Fibroblast of skin of right quadriceps (primary cell): ENCODE measurements at regions not wholly inside any gene's neighbourhood (a gene's known extent, or its start where the extent isn't known, plus 50 kb on each side); places are given as distances from the start of the nearest gene placed in this dataset.
"Not testable (repeated sequence)": the region's sequence is repeated elsewhere in the genome, so short reads cannot be mapped to it uniquely, and the experiment has no call there.

ENCODE experiments used
- DNase-seq: peaks from one replicate; pipeline ENCODE4 v3.0.0-alpha.2; 2013

- DNase-seq = no peak
Measured at GRCh38 chr14:83021323-83021722, 1487.7 kb upstream of the SEL1L start.

GRCh38 chr14:83023369-83023768 lies 1489.7 kb upstream of the SEL1L start:
- DNase-seq = no peak

- no peak for DNase-seq
Measured at GRCh38 chr14:83041224-83041623, 1507.6 kb upstream of the SEL1L start.

GRCh38 chr14:83042858-83043257 lies 1509.2 kb upstream of the SEL1L start:
- DNase-seq = no peak

DNA sequence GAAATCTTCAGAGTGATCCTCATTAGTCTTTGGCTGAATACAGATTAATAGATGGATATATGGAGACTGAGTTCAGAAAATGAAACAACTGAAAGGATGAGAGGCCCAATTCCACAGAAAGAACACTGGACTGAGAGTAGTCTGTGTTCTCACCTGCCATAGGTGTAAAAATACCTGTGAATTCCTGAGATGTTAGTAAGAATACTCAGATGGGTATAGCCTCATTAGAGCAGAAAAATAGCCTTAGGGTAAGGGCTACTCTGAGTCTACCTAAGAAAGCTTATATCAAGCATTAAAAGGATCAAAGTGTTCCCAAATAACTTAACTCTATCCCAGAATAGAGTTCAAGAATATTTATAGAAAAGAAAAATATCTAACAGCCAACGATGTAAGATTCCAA lies 1510.3 kb upstream of the SEL1L start:
- no peak for DNase-seq

DNA sequence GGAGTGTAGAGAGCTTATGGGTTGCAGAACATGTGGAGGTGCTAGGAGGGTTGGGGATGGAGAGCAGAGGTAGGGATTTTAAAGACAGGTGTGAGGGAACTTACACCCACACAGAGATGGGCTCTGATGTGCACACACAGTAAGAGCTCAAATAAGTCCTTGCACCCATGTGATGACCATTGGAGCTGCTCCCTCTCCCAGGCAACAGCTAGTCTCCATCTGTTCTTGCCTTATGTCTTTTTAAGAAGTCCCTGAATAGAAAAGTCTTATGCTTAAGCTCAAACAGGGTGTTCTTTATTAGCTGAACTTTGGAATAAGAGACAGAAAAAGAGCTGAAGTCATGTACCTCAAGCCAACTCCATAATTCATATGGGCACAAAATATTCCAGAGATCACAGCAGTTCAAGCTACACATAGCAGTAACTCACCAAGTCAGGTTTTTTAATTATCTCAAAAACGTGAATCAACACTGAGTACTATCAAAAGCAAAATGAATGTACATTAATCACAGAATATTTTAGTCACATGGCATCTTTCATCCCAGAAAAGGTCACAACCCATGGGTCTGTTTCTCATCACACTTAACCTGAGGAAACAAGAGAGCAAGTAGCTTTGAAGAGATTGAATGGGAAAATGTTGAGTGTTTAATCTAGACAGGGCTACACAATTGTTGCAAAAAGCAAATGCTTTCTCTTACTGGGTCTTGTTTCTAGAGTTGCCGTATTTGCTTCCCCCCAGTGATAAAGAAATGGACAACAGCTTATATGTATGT lies 1513.6 kb upstream of the SEL1L start:
- no peak for DNase-seq

GRCh38 chr14:83053022-83053710 lies 1519.5 kb upstream of the SEL1L start:
- no peak for DNase-seq

- DNase-seq = no peak
Measured at GRCh38 chr14:83058068-83058467, 1524.4 kb upstream of the SEL1L start.

DNA sequence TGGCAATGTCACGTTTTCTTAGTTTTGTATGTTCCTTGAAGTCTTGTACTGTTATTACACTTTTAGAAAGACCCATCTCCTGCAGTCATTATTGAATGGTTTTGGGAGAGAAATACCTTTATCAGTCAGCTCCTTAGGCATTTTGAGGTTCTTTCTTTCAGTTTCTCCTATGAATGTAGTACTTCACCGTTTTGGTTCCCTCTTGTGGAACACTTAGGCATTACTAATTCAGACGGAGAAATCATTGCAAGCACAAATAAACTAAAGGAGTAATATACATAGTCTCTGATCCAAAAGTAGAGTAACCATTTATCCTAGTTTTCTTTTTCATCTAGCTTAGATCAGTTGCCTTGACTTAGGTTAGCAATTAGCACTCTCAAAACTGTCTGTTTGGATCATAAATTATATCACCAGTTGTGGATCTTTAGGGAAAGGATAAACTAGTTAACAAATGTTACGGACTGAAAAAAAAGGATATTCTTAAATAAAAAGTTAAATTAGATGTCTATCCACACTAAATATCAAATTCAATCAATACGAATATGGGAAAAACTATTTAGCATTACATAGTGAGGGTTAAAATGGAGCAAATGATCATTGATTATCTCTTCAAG lies 1538.3 kb upstream of the SEL1L start:
- DNase-seq = peak; percentile 27

DNA sequence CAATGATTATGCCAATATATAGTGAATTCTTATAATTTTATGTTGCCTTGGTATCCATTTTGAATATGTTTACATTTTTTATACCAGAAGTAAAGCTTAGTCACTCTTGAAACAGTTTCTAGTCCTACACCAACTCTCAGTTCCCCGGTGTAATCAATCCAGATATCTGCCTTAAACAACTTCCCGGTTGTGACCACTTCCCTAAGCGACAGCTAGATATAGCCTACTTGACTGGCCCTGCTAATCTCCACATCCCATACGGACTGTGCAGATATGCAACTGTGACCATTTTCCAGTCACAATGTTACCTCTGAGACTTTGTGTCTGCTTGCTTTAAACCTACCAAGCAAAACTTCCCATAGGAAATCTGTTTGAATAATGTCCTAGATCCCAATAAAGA lies 1551.5 kb upstream of the SEL1L start:
- DNase-seq = no peak

DNA sequence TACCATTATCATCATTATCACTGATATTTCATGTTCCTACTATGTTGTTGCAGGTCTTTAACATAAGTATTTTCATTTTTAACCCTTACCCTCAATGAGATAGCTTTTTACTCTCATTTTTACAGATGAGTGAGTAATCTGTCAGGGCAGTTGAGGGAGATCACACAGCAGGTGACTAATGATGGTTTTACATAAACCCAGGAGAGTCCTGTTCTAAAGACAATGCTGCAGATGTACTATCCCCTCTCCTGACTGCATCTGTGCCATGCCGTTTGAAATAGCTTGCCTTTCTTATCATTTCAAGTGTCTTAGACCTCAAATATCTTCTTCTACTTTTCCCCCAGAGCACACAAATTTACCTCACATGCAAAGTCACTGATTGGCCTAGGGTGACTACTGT lies 1552.1 kb upstream of the SEL1L start:
- no peak for DNase-seq

GRCh38 chr14:83091991-83092956 lies 1558.6 kb upstream of the SEL1L start:
- not testable (repeated sequence) for DNase-seq

DNA sequence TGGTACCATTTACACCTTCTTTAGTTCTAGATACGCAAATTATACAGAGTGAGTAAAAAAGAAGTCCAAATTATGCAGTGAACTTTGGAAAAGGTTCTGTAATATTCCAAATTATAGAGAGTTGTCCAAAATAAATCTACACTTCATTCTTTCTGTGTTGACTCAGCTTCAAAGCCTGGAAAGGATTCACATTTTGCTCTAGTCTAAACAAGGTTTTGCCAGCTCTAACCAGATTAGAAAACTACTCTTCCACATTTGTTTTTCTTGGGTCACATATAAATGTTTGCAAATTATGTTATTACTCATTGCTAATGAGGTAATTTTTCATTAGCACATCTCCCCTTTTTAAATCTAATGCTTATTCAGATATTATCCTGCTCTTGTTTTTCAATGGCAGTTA lies 1562.4 kb upstream of the SEL1L start:
- DNase-seq = peak; percentile 12

- DNase-seq = peak; percentile 13
Measured at GRCh38 chr14:83101846-83102245, 1568.2 kb upstream of the SEL1L start.

GRCh38 chr14:83118029-83118428 lies 1584.4 kb upstream of the SEL1L start:
- DNase-seq = no peak

DNA sequence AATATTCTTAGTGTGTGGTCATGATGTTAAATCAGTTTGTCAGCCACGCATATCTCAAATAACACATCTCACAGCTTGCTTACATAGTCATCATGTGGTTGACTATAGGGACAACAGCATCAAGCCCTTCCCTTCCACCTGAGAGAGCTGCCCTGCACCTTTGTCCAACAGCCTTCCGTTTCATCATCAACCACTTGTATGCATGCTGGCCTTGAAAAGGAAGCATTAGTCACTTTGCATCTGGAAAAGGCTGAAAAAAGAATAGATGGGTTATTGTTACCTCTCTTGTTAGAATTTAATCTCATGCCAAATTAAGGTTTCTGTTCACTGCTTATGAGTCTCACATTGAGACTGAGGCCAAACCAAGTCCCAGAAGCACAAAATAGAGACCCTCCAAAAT lies 1586.5 kb upstream of the SEL1L start:
- DNase-seq = no peak

GRCh38 chr14:83126076-83126475 lies 1592.4 kb upstream of the SEL1L start:
- DNase-seq = no peak

GRCh38 chr14:83128783-83129182 lies 1595.1 kb upstream of the SEL1L start:
- DNase-seq = no peak

DNA sequence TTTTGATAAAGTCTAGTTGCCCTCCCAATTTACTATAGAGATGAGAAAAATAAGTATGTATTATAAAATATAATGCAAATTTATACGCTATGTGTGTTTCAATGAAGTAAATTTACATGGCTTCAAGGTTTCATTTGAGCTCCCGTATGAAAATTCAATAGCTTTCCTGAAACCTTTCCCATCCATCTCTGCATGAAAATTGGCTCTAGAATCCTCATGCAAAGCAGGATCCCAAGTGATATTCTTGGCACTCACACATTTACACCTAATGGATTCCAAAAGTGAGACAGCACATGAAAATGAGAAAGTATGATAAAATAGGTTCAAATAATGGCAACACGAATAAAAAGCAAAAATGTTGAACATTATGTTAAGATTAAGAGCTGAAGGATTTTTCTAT lies 1595.8 kb upstream of the SEL1L start:
- no peak for DNase-seq

- no peak for DNase-seq
Measured at GRCh38 chr14:83133981-83134645, 1600.5 kb upstream of the SEL1L start.

- DNase-seq = no peak
Measured at GRCh38 chr14:83140756-83141155, 1607.1 kb upstream of the SEL1L start.

DNA sequence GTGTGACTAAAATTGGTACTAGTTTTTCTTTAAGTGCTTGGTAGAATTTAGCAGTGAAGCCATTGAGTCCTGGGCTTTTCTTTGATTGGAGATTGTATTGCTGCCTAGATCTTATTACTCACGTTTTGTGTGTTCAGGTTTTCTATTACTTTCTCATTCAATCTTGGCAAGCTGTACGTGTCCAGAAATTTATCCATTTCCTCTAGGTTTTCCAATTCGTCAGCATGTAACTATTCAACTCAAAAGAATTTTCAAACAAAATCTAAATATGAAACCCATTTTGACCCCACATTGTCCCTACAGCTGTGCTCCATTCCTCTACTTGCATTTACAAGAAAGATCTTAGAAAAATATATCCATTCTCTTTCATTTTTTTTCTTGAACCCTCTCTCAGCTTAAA lies 1613.4 kb upstream of the SEL1L start:
- DNase-seq = peak; percentile 33
